HCT116 (cell line): ENCODE measurements at regions not wholly inside any gene's neighbourhood (a gene's known extent, or its start where the extent isn't known, plus 50 kb on each side); places are given as distances from the start of the nearest gene placed in this dataset.

Experiments used
- ATAC-seq: fragments of 200-7000 bp; cut with Tn5 transposase; 2 replicates; pipeline ENCODE4 v1.9.1; 2020; ENCODE audit warnings: mild to moderate bottlenecking, moderate library complexity
- BruUV-seq: library from RNA; stranded (reverse); fragments of 400-500 nt; replicated peaks from 2 replicates; lab custom pipeline; 2021; lab: Mats Ljungman, UMichigan
- CTCF ChIA-PET: fragments of 300-600 bp; sonication (Branson Sonifier 250); formaldehyde crosslinking; loops from one replicate; lab custom pipeline; 2021; ENCODE audit warnings: antibody characterized with exemption; lab: Charles Lee
- POLR2A ChIA-PET: fragments of 300-600, 350-600 bp; sonication (Branson Sonifier 250); formaldehyde crosslinking; loops from one replicate; lab custom pipeline; 2021; ENCODE audit warnings: antibody characterized with exemption; lab: Charles Lee
- RAD21 ChIA-PET, 2 experiments: fragments of 300-600 bp; sonication (Branson Sonifier 250); formaldehyde crosslinking; loops; one replicate each; lab custom pipeline; 2023; ENCODE audit warnings: low total read pairs in 2 of 2; ENCODE audit not compliant: uncharacterized antibody in 2 of 2, unreplicated experiment in 2 of 2, low non-redundant PET in 1 of 2; lab: Charles Lee
- DNase-seq: peaks from one replicate; pipeline ENCODE4 v3.0.0-alpha.2; 2010; ENCODE audit warnings: low read depth, low spot score
- H2AFZ ChIP-seq: fragments of 200-600 bp; shearing (Covaris generic), sonication (generic); 2 replicates; pipeline ENCODE4 v1.6.1; 2017; ENCODE audit warnings: low read depth, mixed run types, mixed read lengths, antibody characterized with exemption, low read length; ENCODE audit not compliant: poor library complexity, severe bottlenecking
- H3K27ac ChIP-seq: 2 replicates; pipeline ENCODE4 v1.5.1; 2012; ENCODE audit warnings: low read depth, low read length
- H3K27me3 ChIP-seq: fragments of 200-600 bp; sonication (generic); 2 replicates; pipeline ENCODE4 v1.6.1; 2016; ENCODE audit warnings: mixed run types, low read length, mixed read lengths; ENCODE audit not compliant: insufficient read depth
- H3K36me3 ChIP-seq, 2 experiments: fragments of 200-500 bp in 1 of 2; fragments of 200-600 bp in 1 of 2; sonication (Bioruptor generic) in 1 of 2; sonication (generic) in 1 of 2; 2 replicates each; pipeline versions ENCODE4 v1.5.1 to v1.6.1; 2014 to 2016; ENCODE audit warnings: low read length in 2 of 2, inconsistent platforms in 1 of 2, mixed read lengths in 1 of 2, mixed run types in 1 of 2; ENCODE audit not compliant: insufficient read depth in 2 of 2, control insufficient read depth in 1 of 2
- H3K4me1 ChIP-seq, 2 experiments: fragments of 200-600 bp in 1 of 2; sonication (generic) in 1 of 2; 2 replicates each; pipeline versions ENCODE4 v1.5.1 to v1.6.1; 2012 to 2017; ENCODE audit warnings: low read length in 2 of 2, inconsistent platforms in 1 of 2, mild to moderate bottlenecking in 1 of 2, mixed read lengths in 1 of 2, mixed run types in 1 of 2, moderate library complexity in 1 of 2; ENCODE audit not compliant: insufficient read depth in 2 of 2, control insufficient read depth in 1 of 2
- H3K4me2 ChIP-seq: fragments of 200-600 bp; sonication (generic); 2 replicates; pipeline ENCODE4 v1.6.1; 2017; ENCODE audit warnings: mixed run types, low read length, mixed read lengths
- H3K4me3 ChIP-seq, 2 experiments: fragments of 200-600 bp in 1 of 2; sonication (generic) in 1 of 2; replicated peaks in 1 of 2; 2 replicates each; pipeline ENCODE4 v1.5.1; 2011 to 2016; ENCODE audit warnings: low read length in 2 of 2, control low read depth in 1 of 2, low read depth in 1 of 2, mild to moderate bottlenecking in 1 of 2, mixed read lengths in 1 of 2, mixed run types in 1 of 2
- H3K79me2 ChIP-seq: fragments of 200-600 bp; sonication (generic); 2 replicates; pipeline ENCODE4 v1.6.1; 2017; ENCODE audit warnings: mild to moderate bottlenecking, mixed run types, low read length, moderate library complexity, mixed read lengths; ENCODE audit not compliant: insufficient read depth
- H3K9ac ChIP-seq: fragments of 200-600 bp; sonication (generic); 2 replicates; pipeline ENCODE4 v1.6.1; 2016; ENCODE audit warnings: low read length, mixed read lengths
- H3K9me2 ChIP-seq: fragments of 200-600 bp; sonication (generic), shearing (Covaris generic); 2 replicates; pipeline ENCODE4 v1.6.1; 2017; ENCODE audit warnings: mixed run types, mild to moderate bottlenecking, moderate library complexity; ENCODE audit not compliant: insufficient read depth
- H3K9me3 ChIP-seq, 2 experiments: fragments of 200-500 bp in 1 of 2; fragments of 200-600 bp in 1 of 2; sonication (Bioruptor generic) in 1 of 2; sonication (generic) in 1 of 2; 2 replicates each; pipeline ENCODE4 v1.6.1; 2014 to 2017; ENCODE audit warnings: low read length in 2 of 2, mixed read lengths in 2 of 2, inconsistent platforms in 1 of 2, low read depth in 1 of 2, mild to moderate bottlenecking in 1 of 2, mixed run types in 1 of 2, moderate library complexity in 1 of 2; ENCODE audit not compliant: control insufficient read depth in 1 of 2, insufficient read depth in 1 of 2
- H4K20me1 ChIP-seq: fragments of 200-600 bp; sonication (generic), shearing (Covaris generic); 2 replicates; pipeline ENCODE4 v1.6.1; 2017; ENCODE audit warnings: mixed run types, mild to moderate bottlenecking, moderate library complexity; ENCODE audit not compliant: insufficient read depth
- CBX3 ChIP-seq: IDR thresholded peaks from 2 replicates; pipeline ENCODE4 v1.6.1; 2012; ENCODE audit warnings: low read depth
- CTCF ChIP-seq, 3 experiments: fragments of 200-600 bp in 1 of 3; sonication (generic) in 1 of 3; IDR thresholded peaks in 2 of 3; conservative IDR thresholded peaks in 1 of 3; 2 replicates each; pipeline ENCODE4 v1.5.1; 2012 to 2017; ENCODE audit warnings: low read depth in 2 of 3, low read length in 2 of 3, antibody characterized with exemption in 1 of 3, borderline replicate concordance in 1 of 3, control low read depth in 1 of 3, mild to moderate bottlenecking in 1 of 3, mixed read lengths in 1 of 3, mixed run types in 1 of 3, moderate library complexity in 1 of 3; ENCODE audit not compliant: insufficient read depth in 1 of 3
- EGR1 ChIP-seq: IDR thresholded peaks from 2 replicates; pipeline ENCODE4 v1.6.1; 2012; ENCODE audit warnings: low read depth
- ELF1 ChIP-seq: IDR thresholded peaks from 2 replicates; pipeline ENCODE4 v1.6.1; 2012; ENCODE audit warnings: low read depth, borderline replicate concordance
- EZH2phosphoT487 ChIP-seq: fragments of 200-600 bp; IDR thresholded peaks from 2 replicates; pipeline ENCODE4 v1.6.1; 2018; ENCODE audit warnings: antibody characterized with exemption, borderline replicate concordance
- POLR2A ChIP-seq: IDR thresholded peaks from 2 replicates; pipeline ENCODE4 v1.7.0; 2011; ENCODE audit warnings: borderline replicate concordance; ENCODE audit not compliant: insufficient read depth, insufficient read length; ENCODE audit errors: extremely low read depth
- SP1 ChIP-seq: IDR thresholded peaks from 2 replicates; pipeline ENCODE4 v1.6.1; 2012; ENCODE audit warnings: low read depth
- SRF ChIP-seq: IDR thresholded peaks from 2 replicates; pipeline ENCODE4 v1.6.1; 2012; ENCODE audit warnings: low read depth
- TCF7L2 ChIP-seq: IDR thresholded peaks from 2 replicates; pipeline ENCODE4 v1.7.0; 2011; ENCODE audit warnings: borderline replicate concordance, inconsistent platforms; ENCODE audit not compliant: insufficient read depth, insufficient read length; ENCODE audit errors: extremely low read depth
- ZBTB33 ChIP-seq: IDR thresholded peaks from 2 replicates; pipeline ENCODE4 v1.6.1; 2011; ENCODE audit warnings: mild to moderate bottlenecking, low read length, moderate library complexity; ENCODE audit not compliant: insufficient replicate concordance; ENCODE audit errors: extremely low read depth
- ZFX ChIP-seq: fragments of 450-650 bp; IDR thresholded peaks from 2 replicates; pipeline ENCODE4 v1.6.1; 2017
- ZNF274 ChIP-seq: fragments of 200-500 bp; sonication (Bioruptor generic); IDR thresholded peaks from 2 replicates; pipeline ENCODE4 v1.6.1; 2014; ENCODE audit warnings: mild to moderate bottlenecking, low read depth, low read length, inconsistent platforms
- intact Hi-C: fragments of 100-400 bp; cut with micrococcal nuclease; formaldehyde crosslinking; loops from 2 replicates; pipeline ENCODE4 v1.10.0; 2022

GRCh38 chr2:129187343-129187742 lies 792.1 kb upstream of the RAB6C start:
- no TSS peak for BruUV-seq
- H3K4me2 ChIP-seq: no peak overlapping the region
- ChIA-PET CTCF (no interaction called here), POLR2A (no interaction called here), RAD21 (no interaction called here)
- H3K27me3 ChIP-seq: peaks cover 21% of the 10 kb centered on the region
- no peaks in the 10 kb centered on the region; the same call in 1 of the 2 replicates for H4K20me1 ChIP-seq
- intact Hi-C loops: no loop called here
- DNase-seq: no peak
- no peaks in the 10 kb centered on the region for H3K9me3 ChIP-seq
- H3K4me1 ChIP-seq: peaks cover 0 to 15% of the 10 kb centered on the region in 2 experiments; a peak in 2 of 4 replicates
- no peaks in the 10 kb centered on the region for H3K9me2 ChIP-seq
- no peak overlapping the region for H3K9ac ChIP-seq
- no peak overlapping the region for H2AFZ ChIP-seq
- no peak overlapping the region for H3K27ac ChIP-seq
- ATAC-seq: no peak
- no peaks in the 10 kb centered on the region; a peak in 1 of 4 replicates for H3K36me3 ChIP-seq
- no peaks in the 10 kb centered on the region for H3K79me2 ChIP-seq
- TF ChIP-seq CBX3 (no peak), CTCF (IDR thresholded peaks at IDR 0.05 in 2 of 3, conservative IDR thresholded peaks at IDR 0.05 in 1 of 3; ENCODE audit: borderline replicate concordance in 1 of 3, insufficient read depth in 1 of 3, low read depth in 2 of 3, low read length in 2 of 3) (no peak), TCF7L2 (no peak), ELF1 (no peak), ZFX (no peak), ZNF274 (no peak)
- TF ChIP-seq, all 23 proteins: peak for 0
- no peak overlapping the region for H3K4me3 ChIP-seq

GRCh38 chr2:129188451-129188850 lies 791.0 kb upstream of the RAB6C start:
- ATAC-seq (no peak), DNase-seq (no peak)
- H2AFZ ChIP-seq: no peak overlapping the region
- H3K36me3 ChIP-seq: no peaks in the 10 kb centered on the region; a peak in 1 of 4 replicates
- H3K79me2 ChIP-seq: no peaks in the 10 kb centered on the region
- no peak overlapping the region for H3K4me2 ChIP-seq
- no peak overlapping the region for H3K4me3 ChIP-seq
- H4K20me1 ChIP-seq: no peaks in the 10 kb centered on the region; the same call in 1 of the 2 replicates
- peaks cover 0 to 23% of the 10 kb centered on the region in 2 experiments; a peak in 2 of 4 replicates for H3K4me1 ChIP-seq
- CTCF ChIA-PET: no interaction called here
- RAD21 ChIA-PET: no interaction called here
- H3K27me3 ChIP-seq: peaks cover 13% of the 10 kb centered on the region
- no peaks in the 10 kb centered on the region for H3K9me3 ChIP-seq
- no peak overlapping the region for H3K9ac ChIP-seq
- intact Hi-C loops: no loop called here
- BruUV-seq: no TSS peak
- POLR2A ChIA-PET: no interaction called here
- TF ChIP-seq ELF1 (no peak), ZFX (no peak), POLR2A (no peak), SRF (no peak), EZH2phosphoT487 (no peak), EGR1 (no peak), ZBTB33 (no peak), SP1 (no peak)
- TF ChIP-seq, all 23 proteins: peak for 0
- H3K9me2 ChIP-seq: no peaks in the 10 kb centered on the region
- no peak overlapping the region for H3K27ac ChIP-seq
